Left colon (tissue), 2 donors: ENCODE measurements at regions not wholly inside any gene's neighbourhood (a gene's known extent, or its start where the extent isn't known, plus 50 kb on each side); places are given as distances from the start of the nearest gene placed in this dataset.
"Not testable (repeated sequence)": the region's sequence is repeated elsewhere in the genome, so short reads cannot be mapped to it uniquely, and the experiment has no call there.

Experiments
- ATAC-seq: fragments of 200-7000 bp; cut with Tn5 transposase; one replicate; pipeline ENCODE4 v1.9.1; 2020; ENCODE audit warnings: mild to moderate bottlenecking, moderate library complexity
- DNase-seq, 2 donors: peaks; one replicate each; pipeline ENCODE4 v3.0.0-alpha.2; 2020
- intact Hi-C, 2 donors: fragments of 100-400 bp; cut with DNase I in 1 of 2; cut with micrococcal nuclease in 1 of 2; formaldehyde crosslinking; loops; one replicate each; pipeline versions ENCODE4 v1.11.2 to v1.14.0; 2022; cut with DNase I, micrococcal nuclease
- donor health status: DM: no; HTN: no; CAD: no.
- donor health status: DM: yes; HTN: yes; CAD: no.

DNA sequence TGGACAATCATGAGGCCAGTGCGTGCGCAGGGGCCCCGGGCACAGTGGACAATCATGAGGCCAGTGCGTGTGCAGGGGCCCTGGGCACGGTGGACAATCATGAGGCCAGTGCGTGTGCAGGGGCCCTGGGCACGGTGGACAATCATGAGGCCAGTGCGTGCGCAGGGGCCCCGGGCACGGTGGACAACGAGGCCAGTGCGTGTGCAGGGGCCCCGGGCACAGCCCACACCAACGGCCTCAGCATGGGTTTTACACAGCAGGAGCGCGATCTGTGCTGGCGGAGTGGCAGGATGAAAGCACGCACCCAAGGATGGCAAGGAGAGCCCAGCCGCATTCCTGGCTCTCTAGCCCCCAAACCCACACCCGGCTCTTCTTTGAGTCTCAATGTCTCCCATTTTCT lies 78.8 kb downstream of the RFLNA start:
- not testable (repeated sequence) for ATAC-seq, DNase-seq
- intact Hi-C loops = loop anchor here in 1 of 2 donors (10.0 kb wide), 1 partner anchor 191 kb away; the partner anchor contains the start of gene NCOR2

DNA sequence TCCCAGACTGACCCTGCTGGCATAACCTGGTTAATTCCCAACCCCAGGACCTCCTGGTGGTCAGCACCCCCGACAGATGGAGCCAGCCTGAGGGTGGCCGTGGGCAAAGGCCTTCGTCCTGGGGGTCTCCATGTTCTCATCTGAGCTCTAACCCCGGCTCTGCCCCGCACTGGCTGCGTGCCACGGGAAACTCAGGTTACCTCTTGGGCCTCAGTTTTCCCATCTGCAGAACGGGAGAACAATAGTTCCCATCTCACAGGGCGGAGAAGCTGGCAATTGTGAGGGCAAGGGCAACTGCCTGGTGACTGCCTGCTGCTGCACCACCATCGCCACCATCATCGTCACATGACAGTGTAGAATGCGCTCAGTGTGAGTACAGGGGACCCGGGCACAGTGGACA lies 77.9 kb downstream of the RFLNA start:
- intact Hi-C loops = loop anchor here in 1 of 2 donors (10.0 kb wide), 1 partner anchor 192 kb away; the partner anchor contains the start of gene NCOR2

GRCh38 chr12:124371970-124372555 lies 77.2 kb downstream of the RFLNA start:
- no peak for DNase-seq
- intact Hi-C loops = loop anchor here in 1 of 2 donors (10.0 kb wide), 1 partner anchor 193 kb away; the partner anchor contains the start of gene NCOR2
- ATAC-seq = no peak

More for the DNA sequence above, 77.9 kb downstream of the RFLNA start:
- DNase-seq (no peak), ATAC-seq (no peak)

- intact Hi-C loops = loop anchor here in 1 of 2 donors (10.0 kb wide), 1 partner anchor 193 kb away; the partner anchor contains the start of gene NCOR2
- no peak for DNase-seq
- ATAC-seq = no peak
Measured at GRCh38 chr12:124371366-124371765, 76.5 kb downstream of the RFLNA start.

DNA sequence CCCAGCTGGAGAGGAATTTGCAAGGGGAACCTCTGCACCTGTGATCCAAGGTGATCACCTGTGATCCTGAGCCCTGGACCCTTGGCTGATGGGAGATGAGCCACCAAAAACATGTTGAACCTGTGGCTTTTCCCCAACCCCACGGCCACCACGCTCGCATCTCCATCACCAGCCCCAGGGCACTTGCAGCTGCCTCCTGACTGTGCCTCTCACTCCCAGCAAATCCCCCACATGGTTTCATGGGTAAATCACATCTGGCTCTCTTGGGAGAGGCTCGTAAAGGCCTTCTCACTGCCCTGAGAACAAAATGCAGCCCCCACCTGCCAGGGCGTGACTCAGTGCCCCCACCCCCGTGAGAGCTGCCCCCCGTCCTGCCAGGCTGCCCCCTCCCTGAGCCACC lies 76.0 kb downstream of the RFLNA start:
- DNase-seq = no peak
- intact Hi-C loops = loop anchor here in 1 of 2 donors (10.0 kb wide), 1 partner anchor 194 kb away; the partner anchor contains the start of gene NCOR2
- ATAC-seq = no peak

DNA sequence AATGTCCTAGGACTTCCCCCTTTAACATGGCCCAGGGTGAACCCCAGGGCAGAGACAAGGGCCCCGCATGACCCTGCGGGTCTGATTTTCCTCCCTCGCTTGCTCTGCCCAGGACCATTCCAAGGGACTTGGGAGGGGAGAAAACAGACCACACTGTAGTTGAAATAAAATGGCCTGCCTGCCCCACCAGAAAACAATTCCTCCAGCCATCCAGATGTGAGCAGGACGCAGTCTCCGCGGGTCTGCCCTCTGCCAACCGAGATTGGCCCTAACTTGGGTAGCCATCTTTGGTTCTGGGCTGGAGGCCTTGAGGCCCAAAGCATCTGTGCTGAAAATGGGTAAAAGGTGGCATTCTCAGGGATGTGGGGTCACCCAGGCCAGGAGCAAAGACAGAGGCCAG lies 75.5 kb downstream of the RFLNA start:
- intact Hi-C loops = loop anchor here in 1 of 2 donors (10.0 kb wide), 1 partner anchor 194 kb away; the partner anchor contains the start of gene NCOR2
- DNase-seq (no peak), ATAC-seq (no peak)

DNA sequence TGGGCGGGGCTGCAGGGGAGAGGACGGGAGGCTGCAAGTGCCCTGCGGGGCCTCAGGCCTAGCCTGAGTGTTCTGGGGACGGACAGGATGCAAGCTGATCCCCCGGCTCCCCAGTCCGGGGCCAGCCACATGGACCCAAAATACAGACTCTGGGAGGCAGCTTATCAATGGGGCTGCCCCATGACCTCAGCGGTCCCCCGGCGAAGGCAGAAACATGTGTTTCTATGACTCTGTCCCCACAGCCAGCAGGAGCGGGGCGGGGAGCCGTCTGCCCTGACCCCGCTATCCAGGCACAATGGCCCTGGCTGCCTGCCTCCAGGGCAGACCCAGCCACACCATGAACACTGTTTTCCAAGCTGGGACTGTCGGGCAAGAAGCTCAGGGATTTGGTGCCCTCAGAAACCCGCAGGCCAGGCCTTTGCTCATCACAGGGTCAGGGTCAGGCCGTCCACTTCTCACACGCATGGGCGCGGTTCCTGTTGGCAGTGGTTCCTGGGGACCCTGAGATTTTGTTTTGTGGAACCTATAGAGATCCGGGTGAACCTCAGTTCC lies 75.0 kb downstream of the RFLNA start:
- DNase-seq (no peak), ATAC-seq (peak; percentile 9)
- intact Hi-C loops = loop anchor here in 1 of 2 donors (10.0 kb wide), 1 partner anchor 195 kb away; the partner anchor contains the start of gene NCOR2

GRCh38 chr12:124369055-124369826 lies 74.3 kb downstream of the RFLNA start:
- intact Hi-C loops = no loop called here
- DNase-seq = peak; percentile 83 to 91
- peak; percentile 78 for ATAC-seq

DNA sequence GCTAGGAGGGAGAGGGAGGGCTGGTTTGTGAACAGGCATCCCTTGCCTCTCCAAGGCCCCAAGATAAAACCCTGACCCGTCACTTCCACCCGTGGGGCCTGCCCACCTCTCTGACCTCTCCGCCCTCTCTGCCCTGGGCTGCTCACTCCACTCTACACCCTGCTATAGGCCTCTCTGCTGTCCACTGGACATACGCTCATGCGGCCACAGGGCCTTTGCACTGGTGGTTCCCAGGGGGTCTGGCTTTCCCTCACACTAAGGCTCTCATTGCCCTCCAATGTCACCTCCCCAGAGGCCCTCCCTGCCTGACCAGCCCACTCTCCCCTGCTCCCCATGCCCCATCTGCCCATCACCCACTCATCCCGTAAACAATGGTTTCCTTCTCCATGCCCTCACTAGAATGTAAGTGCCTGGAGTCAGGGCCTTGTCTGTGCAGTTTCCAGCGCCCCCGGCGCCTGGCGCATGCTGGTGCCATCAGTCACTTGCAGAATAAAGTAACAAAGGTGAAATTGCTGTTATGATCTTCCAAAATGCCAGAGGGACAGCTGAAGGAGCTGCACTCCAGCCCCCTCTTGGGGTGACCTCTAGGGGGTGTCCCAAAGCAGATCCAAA lies 73.6 kb downstream of the RFLNA start:
- ATAC-seq (no peak), DNase-seq (no peak)
- intact Hi-C loops = no loop called here

DNA sequence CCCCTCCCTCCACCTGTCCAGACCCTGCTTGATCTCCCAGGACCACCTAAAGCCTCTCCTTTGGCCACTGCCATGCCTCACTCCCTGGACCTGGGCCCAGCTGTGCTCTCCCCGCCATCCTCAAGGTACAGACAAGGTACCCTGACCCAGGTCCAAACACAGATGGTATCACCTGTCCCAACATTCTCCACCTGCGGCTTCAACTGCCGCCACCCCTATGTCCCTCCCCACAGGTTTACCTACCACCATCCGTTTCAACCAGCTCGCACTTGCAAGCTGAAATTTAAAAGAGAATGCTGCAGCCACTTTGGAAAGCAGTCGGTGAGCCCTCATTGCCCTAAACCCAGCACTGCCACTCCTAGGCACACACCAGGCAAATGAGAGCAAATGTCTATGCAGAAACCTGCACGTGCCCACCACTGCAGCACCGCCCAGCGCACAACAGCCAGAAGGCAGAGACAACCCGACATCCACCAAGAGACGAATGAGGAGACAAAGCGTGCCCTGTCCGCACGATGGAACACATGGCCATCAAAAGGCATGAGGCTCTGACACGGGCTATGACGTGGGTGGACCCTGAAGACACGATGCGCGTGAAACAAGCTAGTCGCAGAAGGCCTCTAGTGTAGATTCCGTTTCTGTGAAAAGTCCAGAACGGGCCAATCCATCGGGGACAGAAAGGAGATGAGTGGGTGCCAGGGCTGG lies 71.0 kb downstream of the RFLNA start:
- intact Hi-C loops = no loop called here
- ATAC-seq (no peak), DNase-seq (no peak)
